Amygdala (tissue), 56 donors: ENCODE measurements at regions not wholly inside any gene's neighbourhood (a gene's known extent, or its start where the extent isn't known, plus 50 kb on each side); places are given as distances from the start of the nearest gene placed in this dataset.

Experiments
- DNase-seq, 56 donors: peaks; one replicate each; lab custom pipeline; 2025; lab: John Stamatoyannopoulos, UW

DNA sequence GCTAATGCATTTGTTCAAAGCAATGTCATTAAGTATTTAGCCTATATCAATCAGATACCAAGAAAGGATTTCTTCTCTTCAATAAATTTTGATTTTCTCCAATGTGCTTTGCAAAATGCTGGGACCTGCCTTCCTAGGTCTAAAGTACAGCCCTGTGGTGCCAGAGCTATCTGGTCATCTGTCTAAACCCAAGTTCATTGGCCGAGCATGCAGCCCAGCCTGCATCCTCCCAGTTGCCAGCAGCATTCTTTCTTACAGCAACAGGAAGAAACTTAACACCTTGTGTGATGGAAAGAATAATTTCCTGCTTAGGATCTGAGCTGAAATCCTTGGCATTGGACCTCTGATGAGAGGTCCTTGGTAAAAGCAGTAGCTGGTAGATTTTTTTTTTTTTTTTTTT lies 310.0 kb downstream of the RBM26 start:
- DNase-seq = no peak

DNA sequence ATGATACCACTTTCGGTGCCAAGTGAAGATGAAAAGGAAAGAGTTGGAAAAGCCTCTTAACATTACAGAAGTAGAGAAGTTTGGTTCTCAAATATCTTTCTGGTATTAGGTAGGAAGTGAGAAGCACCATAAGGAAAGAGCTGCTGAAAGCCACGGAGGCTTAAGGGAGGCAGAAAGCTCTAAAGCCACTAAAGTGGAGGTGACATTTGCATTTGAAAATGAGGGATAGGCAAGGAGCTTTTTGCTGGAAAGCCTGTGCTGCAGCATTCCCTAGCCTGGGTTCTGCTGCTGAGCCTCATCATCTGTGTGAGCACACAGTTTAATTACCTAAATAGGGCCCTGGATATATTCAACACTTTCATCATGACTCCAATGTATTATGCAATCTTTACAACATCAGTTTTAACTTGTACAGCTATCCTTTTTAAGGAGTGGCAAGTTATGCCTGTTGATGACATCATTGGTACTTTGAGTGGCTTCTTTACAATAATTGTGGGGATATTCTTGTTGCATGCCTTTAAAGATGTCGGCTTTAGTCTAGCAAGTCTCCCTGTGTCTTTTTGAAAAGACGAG lies 315.4 kb downstream of the RBM26 start:
- no peak for DNase-seq

DNA sequence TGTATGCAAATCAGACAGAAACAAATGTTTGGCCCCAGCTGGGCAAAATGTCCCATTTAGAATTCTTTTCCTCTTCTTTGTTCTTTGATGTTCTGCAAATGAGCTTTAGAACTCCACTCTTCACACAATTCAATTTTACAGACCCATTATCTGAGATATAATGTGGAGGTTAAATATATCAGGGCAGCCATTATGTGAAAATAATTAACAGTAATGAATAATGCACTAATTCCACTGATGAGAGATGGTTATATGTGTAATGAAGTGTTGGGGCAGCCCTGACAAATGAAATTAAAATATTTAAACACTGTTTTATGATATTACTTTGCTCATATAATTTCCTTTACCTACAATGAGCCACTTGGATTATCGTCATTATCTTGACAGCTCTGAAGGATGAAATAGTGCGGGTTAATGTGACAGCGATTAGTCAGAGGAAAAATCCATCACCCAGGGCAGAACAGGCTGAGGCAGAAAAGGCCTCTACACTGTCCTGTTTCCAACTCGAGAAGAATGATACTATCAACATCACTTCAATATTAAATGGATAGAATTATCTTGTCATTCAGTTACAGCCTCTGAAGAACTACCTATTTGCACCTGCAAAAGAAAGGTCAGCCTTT lies 321.1 kb downstream of the RBM26 start:
- DNase-seq = no peak

DNA sequence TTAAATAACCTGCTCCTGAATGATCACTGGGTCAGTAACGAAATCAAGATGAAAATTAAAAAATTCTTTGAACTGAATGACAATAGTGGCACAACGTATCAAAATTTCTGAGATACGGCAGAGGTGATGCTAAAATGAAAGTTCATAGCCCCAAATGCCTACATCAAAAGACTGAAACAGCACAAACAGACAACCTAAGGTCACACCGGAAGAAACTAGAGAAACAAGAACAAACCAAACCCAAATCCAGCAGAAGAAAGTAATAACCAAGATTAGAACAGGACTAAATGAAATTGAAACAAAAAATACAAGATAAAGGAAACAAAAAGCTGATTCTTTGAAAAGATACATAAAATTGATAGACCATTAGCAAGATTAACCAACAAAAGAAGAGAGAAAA lies 324.1 kb downstream of the RBM26 start:
- DNase-seq = no peak

DNA sequence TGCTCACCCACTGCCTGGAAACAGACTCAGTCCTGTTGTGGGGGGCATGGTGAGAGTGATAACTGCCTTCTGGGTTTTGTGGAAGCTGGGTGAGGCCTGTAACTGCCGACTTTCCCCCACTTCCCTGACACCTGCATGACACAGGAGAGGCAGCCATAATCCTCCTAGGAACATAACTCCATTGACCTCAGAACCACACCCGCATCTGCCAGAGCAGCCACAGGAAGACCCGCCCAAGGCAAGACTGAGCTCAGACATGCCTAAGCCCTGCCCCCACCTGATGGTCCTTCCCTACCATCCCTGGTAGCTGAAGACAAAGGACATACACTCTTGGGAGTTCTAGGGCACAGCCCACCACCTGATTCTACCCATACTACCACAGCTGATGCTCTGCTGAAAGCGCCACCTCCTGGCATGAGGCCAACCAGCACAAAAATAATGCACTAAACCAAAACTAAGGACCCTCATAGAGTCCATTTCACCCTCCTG lies 326.7 kb downstream of the RBM26 start:
- DNase-seq = no peak

DNA sequence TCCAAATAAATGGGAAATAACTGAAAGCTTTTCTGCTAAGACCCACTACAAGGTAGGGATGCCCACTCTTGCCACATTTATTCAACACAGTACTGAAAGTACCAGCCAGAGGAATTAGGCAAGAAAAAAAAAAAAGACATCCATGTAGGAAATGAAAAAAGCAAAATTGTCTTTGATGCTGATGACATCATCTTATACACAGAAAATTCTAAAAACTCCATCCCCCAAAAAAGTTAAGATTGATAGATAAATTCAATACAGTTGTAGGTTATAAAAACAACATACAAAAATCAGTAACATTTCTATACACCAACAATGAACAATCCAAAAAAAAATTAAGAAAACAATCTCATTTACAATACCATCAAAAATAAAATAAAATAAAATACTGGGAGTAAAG lies 330.4 kb downstream of the RBM26 start:
- DNase-seq = no peak

DNA sequence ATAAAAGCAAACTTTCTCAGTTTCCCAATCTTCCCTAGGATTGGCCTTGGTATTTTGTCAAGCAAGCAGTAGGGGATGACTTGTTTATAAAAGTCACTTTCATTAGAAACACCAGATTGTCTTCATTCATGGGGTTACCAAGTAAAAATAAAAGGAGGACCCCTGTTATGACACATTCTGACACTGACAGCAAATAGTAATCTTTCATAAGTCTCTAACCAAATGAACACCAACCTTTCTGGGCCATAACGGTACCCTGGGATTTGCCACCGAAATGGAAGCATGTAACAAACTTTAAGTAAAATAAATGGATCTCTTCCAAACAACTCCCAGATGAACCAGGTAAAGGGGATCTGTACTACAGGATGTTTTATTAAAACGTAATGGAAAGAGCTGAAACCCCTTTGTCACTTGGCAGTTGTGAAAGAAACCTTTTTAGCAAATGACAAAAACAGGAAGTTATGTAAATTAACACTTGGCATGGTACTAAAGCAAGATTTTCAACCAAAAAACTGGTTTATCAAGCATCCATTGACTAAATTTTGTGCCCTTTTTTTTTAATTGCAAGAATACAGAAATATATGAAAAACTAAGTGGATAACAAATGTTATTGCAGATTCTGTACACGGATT lies 335.6 kb downstream of the RBM26 start:
- no peak for DNase-seq

DNA sequence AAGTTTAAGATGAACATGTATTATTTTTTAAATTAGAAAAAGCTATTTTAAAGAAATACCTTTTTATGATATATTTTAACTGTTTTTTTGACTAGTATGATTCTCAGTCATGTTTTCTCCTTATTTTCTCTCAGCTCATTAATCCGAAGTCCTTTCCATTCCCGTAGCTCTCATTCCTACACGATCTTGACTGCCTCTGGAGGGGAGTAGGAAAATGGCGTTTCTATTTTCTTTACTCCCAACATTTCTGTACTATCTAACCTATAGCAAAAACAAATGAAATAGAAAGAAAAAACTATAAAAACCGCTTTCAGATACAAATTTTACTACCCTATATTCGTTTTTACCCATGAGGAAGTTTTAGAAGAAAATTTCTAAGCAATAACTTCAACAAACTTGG lies 343.8 kb downstream of the RBM26 start:
- no peak for DNase-seq

DNA sequence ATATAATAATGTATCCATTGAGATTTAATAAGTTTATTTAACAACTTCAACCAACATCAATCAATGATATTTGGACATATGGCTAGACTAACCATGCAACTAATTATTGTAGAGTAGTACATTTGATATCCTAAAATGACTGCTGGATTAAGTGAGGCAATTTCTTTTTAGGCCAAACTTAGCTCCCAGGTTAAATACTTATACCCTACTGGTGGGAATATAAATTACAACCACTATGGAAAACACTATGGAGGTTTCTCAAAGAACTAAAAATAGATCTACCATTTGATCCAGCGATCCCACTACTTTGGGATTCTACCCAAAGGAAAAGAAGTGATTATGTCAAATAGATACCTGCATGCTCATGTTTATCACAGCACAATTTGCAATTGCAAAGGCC lies 345.8 kb downstream of the RBM26 start:
- DNase-seq = no peak

DNA sequence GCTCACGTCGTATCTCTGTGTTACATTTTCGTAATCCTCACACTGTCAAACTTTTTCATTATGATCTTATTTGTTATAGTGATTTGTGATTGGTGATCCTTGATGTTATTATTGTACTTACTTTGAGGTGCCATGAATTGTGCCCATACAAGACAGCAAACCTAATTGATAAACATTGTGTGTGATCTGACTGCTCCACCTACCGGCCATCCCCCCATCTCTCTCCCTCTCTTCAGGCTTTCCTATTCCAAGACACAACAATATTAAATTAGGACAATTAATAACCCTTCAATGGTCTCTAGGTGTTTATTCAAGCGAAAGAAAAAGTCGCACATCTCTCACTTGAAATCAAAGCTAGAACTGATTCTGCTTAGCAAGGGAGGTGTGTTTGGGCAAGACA lies 349.3 kb downstream of the RBM26 start:
- no peak for DNase-seq

DNA sequence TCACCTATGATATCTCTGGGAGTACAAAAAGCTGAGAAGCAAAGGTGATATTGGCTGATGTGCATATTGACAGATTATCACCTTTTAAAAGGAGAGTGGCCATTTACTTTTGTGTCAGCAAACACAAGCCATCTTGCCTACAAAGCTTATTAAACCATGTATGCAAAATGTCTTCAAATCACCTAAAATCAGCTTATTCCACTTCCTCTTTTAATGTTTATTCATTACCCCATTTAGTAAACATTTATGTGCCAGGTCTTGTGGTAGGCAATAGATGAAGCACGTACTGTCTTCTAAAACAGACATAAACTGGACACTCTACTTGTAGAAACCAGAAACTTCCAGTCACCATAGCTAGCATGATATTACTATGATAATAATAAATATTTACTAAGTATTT lies 354.6 kb downstream of the RBM26 start:
- no peak for DNase-seq

DNA sequence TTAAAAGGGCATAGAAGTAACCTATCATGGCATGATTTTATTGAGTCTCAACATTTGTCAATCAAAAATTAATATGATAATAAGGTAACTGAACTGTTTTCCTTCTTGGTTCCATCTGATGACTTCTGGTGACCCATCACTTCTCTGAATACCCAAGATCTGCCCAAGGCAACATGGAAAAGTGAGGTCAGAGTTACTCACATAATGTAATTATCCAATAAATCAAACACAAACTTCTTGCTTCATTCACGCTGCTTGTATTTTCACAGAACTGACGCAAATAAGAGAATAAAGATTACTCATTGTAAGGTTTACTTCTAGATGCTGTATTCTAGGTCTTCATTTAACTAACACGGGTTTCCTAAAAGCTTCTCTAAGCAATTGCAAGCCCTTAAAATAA lies 361.6 kb downstream of the RBM26 start:
- no peak for DNase-seq

DNA sequence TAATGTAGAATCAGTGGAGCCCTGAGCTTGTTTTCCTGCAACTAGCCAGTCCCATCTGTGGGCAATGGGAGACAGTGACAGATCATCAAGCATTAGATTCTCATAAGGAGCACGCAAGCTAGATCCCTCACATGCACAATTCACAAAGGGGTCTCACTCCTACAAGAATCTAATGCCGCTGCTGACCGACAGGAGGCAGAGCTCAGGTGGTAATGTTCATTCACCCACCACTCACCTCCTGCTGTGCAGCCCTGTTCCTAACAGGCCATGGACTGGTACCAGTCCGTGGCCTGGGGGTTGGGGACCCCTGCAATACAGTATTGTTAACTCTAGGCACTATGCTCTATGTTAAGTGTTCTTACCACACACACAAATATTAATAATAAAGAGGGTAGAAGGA lies 362.8 kb downstream of the RBM26 start:
- no peak for DNase-seq

DNA sequence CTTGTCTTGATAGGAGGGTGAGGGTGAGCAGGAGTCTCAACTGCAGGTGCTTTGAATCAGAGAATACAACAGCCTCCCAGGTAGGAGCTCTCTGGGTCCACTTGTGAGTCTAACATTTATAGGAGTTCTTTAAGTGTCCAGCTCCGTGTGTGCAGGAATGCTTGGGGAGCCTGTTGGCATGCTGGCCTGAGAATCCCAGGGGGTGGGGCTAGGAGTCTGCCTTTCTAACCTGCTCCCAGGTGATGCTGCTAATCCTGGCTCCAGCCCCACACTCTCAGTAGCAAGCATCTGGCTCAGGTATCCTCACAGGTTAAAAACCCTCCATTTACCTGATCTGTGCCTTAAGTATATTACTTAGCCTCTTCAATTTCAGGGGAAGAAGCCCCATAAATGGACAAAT lies 368.9 kb downstream of the RBM26 start:
- no peak for DNase-seq

DNA sequence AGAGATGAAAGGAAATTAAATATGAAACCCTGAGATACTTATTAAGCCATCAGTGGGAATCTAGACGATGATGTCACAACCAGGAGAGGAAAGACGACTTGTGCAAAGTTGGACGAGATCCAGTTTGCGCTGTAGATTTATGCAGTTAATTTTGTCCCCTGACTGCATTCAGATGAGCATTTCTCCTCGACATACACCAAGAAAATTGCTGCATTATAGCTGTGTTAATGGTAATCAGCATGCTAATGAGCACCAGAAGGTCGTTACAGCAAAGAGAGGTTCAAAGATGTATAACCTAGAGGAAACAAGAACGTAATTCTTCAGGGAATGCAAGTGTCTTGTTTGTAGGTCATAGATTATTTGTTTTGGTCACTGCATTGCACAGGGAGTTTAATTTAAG lies 371.7 kb downstream of the RBM26 start:
- no peak for DNase-seq

DNA sequence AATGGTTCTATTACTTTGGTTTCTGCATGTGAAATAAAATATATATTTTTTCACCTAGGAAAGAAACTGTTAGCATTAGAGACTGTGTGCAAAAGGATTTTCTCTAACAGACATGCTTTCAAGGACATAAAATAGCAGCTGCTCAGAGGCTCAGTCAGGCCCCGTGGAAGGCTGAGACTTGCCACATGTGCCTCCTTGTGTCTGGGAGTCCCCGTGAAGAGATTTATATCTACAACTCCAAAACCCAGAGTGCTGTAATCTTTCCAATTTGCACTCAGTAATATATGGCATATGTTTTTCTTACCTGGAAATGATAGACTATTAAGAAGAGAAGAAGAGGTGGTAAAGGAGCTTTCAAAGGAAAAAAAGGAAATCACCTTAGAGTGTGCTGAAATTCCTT lies 371.6 kb upstream of the OBI1 start:
- DNase-seq = no peak

DNA sequence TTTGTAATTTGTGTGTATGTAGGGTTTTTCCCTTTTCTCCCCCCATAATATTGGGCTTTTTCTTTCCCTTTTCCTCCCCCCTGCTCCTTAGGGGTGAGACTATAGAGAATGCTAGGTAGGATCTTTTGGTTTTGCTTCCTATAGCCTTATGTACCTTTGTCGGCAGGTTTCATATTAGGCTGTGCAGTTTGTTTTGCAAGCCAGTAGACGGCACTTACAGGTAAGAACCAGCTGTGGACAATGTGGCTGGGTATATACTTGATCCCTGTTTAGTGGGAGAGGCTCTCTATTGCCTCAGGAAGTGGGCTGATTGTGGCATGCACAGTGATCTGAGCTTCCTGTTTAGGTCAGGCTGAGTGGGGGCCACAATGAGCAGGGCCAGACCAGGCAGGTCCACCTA lies 359.2 kb upstream of the OBI1 start:
- no peak for DNase-seq

DNA sequence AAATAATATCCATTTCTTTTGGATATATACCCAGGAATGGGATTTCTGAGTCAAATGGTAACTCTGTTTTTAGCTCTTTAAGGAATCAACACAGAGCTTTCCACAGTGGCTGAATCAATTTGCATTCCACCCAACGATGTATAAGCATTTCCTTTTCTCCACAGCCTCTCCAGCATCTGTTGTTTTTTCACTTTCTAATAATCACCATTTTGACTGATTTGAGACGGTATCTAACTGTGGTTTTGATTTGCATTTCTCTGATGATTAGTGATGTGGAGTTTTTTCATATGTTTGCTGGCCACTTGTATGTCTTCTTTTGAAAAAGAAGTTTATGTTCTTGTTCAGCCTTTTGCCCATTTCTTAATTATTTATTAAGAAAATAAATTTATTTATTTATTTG lies 352.2 kb upstream of the OBI1 start:
- DNase-seq = no peak

DNA sequence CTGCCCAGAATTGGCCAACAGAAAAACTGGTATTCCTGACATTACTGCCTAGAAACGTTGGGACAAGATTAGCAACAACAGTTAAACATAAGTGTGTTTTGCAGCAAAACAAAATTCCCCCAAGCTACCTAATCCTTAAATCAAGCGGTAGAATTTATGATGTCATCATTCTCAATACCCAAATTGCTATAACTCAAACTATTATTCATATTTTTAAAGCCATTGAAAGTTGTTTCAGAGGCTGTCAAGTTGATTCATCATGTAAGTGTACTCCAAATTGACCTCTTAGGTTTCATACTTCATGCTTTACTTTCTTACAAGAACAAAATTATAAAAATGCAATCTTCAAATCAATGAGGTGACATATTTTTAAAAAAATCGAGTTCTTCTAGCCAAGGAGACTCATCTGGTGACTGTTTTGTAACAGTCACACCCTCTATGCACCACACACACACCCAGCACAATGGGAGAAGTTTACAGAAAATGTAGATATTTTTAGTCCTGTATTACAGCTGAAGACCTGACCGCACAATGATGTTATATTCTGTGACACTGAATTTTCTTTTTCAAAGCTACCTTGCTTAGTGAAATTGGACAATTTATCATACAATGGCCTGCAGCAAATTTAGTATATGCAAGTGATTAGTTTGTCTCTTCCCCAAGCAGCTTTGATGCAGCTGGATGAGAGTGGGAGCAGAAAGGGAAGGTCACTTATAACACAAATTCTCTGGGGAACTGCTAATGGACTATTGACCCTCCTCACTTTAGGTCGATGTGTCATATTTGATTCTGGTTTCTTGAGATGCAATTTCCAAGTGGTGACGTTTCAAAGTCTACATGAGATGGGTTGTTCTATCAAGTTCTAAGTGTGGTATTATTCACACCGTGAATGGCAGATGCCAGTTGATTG lies 345.3 kb upstream of the OBI1 start:
- DNase-seq = no peak

DNA sequence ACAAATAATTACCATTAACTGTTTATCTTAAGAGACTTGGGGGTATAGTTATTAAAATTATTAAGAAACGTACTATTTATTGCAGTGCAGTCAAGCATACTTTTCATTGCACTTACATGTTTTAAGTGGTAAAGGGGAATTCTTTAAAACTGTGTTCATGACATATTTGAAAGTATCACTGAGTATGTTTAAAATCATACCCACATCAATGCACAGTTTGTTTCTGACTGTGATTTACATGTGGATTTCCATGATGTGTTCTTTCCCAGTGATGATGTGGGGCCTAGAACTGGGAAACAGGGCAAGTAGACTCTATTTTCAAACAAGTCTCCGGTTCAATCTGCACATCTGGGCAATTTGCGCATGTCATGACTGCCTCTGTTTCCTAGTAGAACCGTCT lies 340.5 kb upstream of the OBI1 start:
- DNase-seq = no peak

DNA sequence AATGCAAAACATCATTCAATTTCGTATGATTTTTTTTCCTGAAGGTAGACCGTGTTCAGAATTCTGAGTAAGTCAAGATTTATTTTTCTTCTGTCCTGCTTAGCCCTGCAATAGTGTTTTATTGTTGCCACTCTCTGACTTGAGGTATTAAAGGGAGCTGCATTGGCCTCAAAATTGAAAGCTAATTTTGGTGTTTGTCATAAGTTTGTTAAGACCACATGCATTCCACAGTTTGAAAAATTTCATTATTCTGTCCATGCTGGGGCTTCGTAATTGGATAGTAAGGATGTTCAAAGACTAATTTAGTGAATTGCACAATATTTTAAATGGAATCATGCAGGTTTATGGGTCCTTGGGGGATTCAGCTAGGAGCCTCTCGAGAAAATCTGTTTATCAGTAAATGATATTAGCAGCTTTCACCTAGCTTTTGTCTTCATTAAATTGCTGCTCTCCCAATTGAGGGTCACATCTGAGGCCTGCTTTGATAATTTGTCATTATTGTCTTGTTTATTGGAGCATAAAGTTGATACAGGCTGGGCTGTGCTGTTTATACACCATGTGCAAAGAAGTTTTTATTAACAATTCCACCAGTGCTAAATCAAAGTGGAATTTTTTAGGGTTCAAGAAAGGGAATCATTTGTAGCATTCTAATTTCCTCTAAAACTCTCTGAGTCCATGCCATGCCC lies 339.8 kb upstream of the OBI1 start:
- DNase-seq = no peak
